WTC11 (cell line): ENCODE measurements at regions not wholly inside any gene's neighbourhood (a gene's known extent, or its start where the extent isn't known, plus 50 kb on each side); places are given as distances from the start of the nearest gene placed in this dataset.

Experiments used
- TF ChIP-seq, protein P1 (sequence below): fragments of 200-600 bp; IDR thresholded peaks from 2 replicates; pipeline ENCODE4 v1.8.0; 2022; ENCODE audit warnings: antibody characterized with exemption
- TF ChIP-seq, protein P2 (sequence below): fragments of 250-450 bp; sonication (Bioruptor Pico); IDR thresholded peaks from 2 replicates; pipeline ENCODE4 v2.1.2; 2022; ENCODE audit warnings: mild to moderate bottlenecking, moderate library complexity

DNA sequence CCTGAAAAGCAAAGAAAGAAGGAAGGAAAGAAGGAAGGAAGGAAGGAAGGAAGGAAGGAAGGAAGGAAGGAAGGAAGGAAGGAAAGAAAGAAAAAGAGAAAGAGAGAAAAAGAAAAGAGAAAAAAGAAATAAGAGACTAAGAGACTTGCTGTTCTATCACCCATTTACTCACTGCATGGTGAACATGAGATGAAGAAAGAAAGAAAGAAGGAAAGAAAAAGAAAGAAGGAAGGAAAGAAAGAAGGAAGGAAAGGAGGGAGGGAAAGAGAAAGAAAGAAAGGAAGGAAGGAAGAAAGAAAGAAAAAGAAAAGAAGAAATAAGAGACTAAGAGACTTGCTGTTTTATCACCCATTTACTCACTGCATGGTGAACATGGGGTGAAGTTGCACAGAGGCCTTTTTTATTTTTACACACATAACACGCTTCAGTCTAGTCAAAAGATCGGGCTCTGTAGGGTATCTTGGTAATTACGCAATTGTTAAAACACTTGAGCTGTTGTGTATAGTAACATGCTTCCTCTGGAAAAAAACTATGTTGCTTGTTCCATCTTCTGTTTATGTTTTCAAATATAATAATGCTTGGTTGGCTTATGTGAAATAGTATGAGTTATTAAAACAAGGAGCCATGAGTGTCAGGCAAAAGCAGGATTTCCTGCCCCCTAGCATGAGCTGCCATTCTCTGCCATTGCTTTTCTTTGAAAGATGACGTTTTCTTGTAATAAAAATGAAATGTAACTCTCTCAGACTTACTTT is 119.3 kb upstream of the ZNF608 start:
- TF ChIP-seq, protein P1, sequence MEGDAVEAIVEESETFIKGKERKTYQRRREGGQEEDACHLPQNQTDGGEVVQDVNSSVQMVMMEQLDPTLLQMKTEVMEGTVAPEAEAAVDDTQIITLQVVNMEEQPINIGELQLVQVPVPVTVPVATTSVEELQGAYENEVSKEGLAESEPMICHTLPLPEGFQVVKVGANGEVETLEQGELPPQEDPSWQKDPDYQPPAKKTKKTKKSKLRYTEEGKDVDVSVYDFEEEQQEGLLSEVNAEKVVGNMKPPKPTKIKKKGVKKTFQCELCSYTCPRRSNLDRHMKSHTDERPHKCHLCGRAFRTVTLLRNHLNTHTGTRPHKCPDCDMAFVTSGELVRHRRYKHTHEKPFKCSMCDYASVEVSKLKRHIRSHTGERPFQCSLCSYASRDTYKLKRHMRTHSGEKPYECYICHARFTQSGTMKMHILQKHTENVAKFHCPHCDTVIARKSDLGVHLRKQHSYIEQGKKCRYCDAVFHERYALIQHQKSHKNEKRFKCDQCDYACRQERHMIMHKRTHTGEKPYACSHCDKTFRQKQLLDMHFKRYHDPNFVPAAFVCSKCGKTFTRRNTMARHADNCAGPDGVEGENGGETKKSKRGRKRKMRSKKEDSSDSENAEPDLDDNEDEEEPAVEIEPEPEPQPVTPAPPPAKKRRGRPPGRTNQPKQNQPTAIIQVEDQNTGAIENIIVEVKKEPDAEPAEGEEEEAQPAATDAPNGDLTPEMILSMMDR, result no peak
- TF ChIP-seq, protein P2, sequence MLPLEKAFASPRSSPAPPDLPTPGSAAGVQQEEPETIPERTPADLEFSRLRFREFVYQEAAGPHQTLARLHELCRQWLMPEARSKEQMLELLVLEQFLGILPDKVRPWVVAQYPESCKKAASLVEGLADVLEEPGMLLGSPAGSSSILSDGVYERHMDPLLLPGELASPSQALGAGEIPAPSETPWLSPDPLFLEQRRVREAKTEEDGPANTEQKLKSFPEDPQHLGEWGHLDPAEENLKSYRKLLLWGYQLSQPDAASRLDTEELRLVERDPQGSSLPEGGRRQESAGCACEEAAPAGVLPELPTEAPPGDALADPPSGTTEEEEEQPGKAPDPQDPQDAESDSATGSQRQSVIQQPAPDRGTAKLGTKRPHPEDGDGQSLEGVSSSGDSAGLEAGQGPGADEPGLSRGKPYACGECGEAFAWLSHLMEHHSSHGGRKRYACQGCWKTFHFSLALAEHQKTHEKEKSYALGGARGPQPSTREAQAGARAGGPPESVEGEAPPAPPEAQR, result no peak
